GM21423 (cell line): ENCODE measurements at regions not wholly inside any gene's neighbourhood (a gene's known extent, or its start where the extent isn't known, plus 50 kb on each side); places are given as distances from the start of the nearest gene placed in this dataset.

Experiments used
- ATAC-seq: cut with Tn5 transposase; IDR thresholded peaks from one replicate; pipeline ENCODE4 v1.9.1; 2021; ENCODE audit warnings: mild to moderate bottlenecking, moderate library complexity; ENCODE audit not compliant: unreplicated experiment

- no peak for ATAC-seq
These were observed 172.1 kb upstream of the GLI2 start for GRCh38 chr2:120563616-120564015.

GRCh38 chr2:120564213-120565094 lies 171.2 kb upstream of the GLI2 start:
- ATAC-seq: no peak

- ATAC-seq: no peak
These were observed 170.6 kb upstream of the GLI2 start for GRCh38 chr2:120565095-120565460.

GRCh38 chr2:120565929-120566328 lies 169.7 kb upstream of the GLI2 start:
- ATAC-seq: no peak

- no peak for ATAC-seq
These were observed 169.2 kb upstream of the GLI2 start for GRCh38 chr2:120566331-120567035.

- no peak for ATAC-seq
These were observed 168.5 kb upstream of the GLI2 start for GRCh38 chr2:120567128-120567527.

GRCh38 chr2:120568089-120568974 lies 167.3 kb upstream of the GLI2 start:
- no peak for ATAC-seq

GRCh38 chr2:120568975-120569268 lies 166.7 kb upstream of the GLI2 start:
- ATAC-seq: no peak

GRCh38 chr2:120570001-120570400 lies 165.7 kb upstream of the GLI2 start:
- no peak for ATAC-seq

GRCh38 chr2:120570546-120570945 lies 165.1 kb upstream of the GLI2 start:
- ATAC-seq: no peak

- ATAC-seq: no peak
These were observed 164.5 kb upstream of the GLI2 start for GRCh38 chr2:120571015-120571728.

GRCh38 chr2:120572226-120572625 lies 163.4 kb upstream of the GLI2 start:
- ATAC-seq: no peak

- no peak for ATAC-seq
These were observed 161.0 kb upstream of the GLI2 start for GRCh38 chr2:120574620-120575019.

- no peak for ATAC-seq
These were observed 159.7 kb upstream of the GLI2 start for GRCh38 chr2:120575966-120576365.

GRCh38 chr2:120576509-120577474 lies 158.9 kb upstream of the GLI2 start:
- ATAC-seq: no peak

- ATAC-seq: no peak
These were observed 157.9 kb upstream of the GLI2 start for GRCh38 chr2:120577721-120578295.

- no peak for ATAC-seq
These were observed 156.9 kb upstream of the GLI2 start for GRCh38 chr2:120578576-120579352.

- ATAC-seq: no peak
These were observed 155.6 kb upstream of the GLI2 start for GRCh38 chr2:120579916-120580685.
